ENCODE measurements at regions not wholly inside any gene's neighbourhood (a gene's known extent, or its start where the extent isn't known, plus 50 kb on each side); places are given as distances from the start of the nearest gene placed in this dataset.

- ChIA-PET CTCF (interaction anchor here (0.5 to 1.3 kb wide), 3 partner anchors 11 to 430 kb away, joined by 3 to 4 read pairs (median 3); no protein-coding TSS in a partner anchor), POLR2A (interaction anchor here (0.6 to 1.8 kb wide), 2 partner anchors 92 to 427 kb away, joined by 3 to 11 read pairs; partner anchors contain the start of gene GEMIN8)
- H3K4me1 ChIP-seq (ENCODE audit: control insufficient read depth, insufficient read depth, low read length): peaks cover 11% of the 10 kb centered on the region
- H3K9me3 ChIP-seq (ENCODE audit: control insufficient read depth, insufficient read depth, low read depth, low read length): no peaks in the 10 kb centered on the region
- H3K4me3 ChIP-seq (ENCODE audit: low read depth, low read length): peak overlapping the region; percentile 58
- TF ChIP-seq ZNF335 (tag by site-specific recombination; conservative IDR thresholded peaks at IDR 0.05) (peak; percentile 27), ZNF600 (tag by site-specific recombination; IDR thresholded peaks at IDR 0.05) (peak; percentile 75), SP2 (tag by site-specific recombination; IDR thresholded peaks at IDR 0.05) (no peak), PRDM6 (tag by site-specific recombination; IDR thresholded peaks at IDR 0.05) (peak; percentile 60), ZXDB (tag by site-specific recombination; IDR thresholded peaks at IDR 0.05) (peak; percentile 30; the same call in 1 of the 2 replicates), ZBTB20 (tag by site-specific recombination; IDR thresholded peaks at IDR 0.05) (peak; percentile 72; the same call in 1 of the 2 replicates), PRDM10 (tag by site-specific recombination; IDR thresholded peaks at IDR 0.05) (peak; percentile 69), PRDM1 (tag by site-specific recombination; IDR thresholded peaks at IDR 0.05) (peak; percentile 67)
- TF ChIP-seq, protein P1, sequence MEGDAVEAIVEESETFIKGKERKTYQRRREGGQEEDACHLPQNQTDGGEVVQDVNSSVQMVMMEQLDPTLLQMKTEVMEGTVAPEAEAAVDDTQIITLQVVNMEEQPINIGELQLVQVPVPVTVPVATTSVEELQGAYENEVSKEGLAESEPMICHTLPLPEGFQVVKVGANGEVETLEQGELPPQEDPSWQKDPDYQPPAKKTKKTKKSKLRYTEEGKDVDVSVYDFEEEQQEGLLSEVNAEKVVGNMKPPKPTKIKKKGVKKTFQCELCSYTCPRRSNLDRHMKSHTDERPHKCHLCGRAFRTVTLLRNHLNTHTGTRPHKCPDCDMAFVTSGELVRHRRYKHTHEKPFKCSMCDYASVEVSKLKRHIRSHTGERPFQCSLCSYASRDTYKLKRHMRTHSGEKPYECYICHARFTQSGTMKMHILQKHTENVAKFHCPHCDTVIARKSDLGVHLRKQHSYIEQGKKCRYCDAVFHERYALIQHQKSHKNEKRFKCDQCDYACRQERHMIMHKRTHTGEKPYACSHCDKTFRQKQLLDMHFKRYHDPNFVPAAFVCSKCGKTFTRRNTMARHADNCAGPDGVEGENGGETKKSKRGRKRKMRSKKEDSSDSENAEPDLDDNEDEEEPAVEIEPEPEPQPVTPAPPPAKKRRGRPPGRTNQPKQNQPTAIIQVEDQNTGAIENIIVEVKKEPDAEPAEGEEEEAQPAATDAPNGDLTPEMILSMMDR (tag by site-specific recombination; IDR thresholded peaks at IDR 0.05): no peak
- H3K27ac ChIP-seq (ENCODE audit: extremely low read depth, low read depth, low read length): peak overlapping the region; percentile 56; the same call in 1 of the 2 replicates
- H3K36me3 ChIP-seq (ENCODE audit: control insufficient read depth in 2 of 2, insufficient read depth in 1 of 2, low read length in 2 of 2): no peaks in the 10 kb centered on the region
Measured at GRCh38 chrX:13937370-13938050, 92.2 kb downstream of the GEMIN8 start.

DNA sequence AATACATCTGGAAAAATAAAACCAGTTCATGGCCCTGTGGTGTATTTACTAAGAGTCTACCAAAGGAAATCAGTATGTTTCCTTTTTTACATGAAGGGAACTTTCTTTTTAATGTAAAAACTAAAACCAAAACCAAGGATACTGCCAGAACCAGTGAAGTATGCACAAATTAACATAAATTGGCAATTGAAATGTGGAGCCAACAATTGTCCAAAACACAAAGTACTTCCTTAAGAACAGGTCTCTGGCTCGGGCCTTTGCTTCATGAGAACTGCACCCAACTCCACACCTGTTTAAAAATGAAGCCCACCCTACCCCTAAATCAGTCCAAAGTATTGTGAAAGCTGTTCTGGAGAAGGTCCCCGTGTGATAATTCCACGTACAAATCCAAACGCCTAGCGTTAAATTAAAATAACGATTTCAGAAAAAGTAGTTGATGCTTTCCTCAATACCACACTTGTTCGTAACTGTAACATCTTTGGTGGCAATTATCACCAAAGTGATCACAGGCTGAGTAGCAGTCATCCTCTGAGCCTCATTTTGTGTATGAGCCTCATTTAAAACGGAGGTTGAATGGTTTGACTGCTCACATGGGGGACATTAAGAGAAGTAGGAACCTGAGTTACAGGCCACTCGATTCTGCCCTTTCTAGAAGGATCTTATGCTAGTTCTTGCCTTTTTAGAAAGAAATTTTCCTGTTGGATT, 93.0 kb downstream of the GEMIN8 start:
- H3K27ac ChIP-seq (ENCODE audit: extremely low read depth, low read depth, low read length): no peak overlapping the region
- no peak overlapping the region for H3K4me3 ChIP-seq (ENCODE audit: low read depth, low read length)
- H3K9me3 ChIP-seq (ENCODE audit: control insufficient read depth, insufficient read depth, low read depth, low read length): no peaks in the 10 kb centered on the region
- H3K4me1 ChIP-seq (ENCODE audit: control insufficient read depth, insufficient read depth, low read length): peaks cover 11% of the 10 kb centered on the region
- ChIA-PET CTCF (no interaction called here), POLR2A (no interaction called here)
- H3K36me3 ChIP-seq (ENCODE audit: control insufficient read depth in 2 of 2, insufficient read depth in 1 of 2, low read length in 2 of 2): no peaks in the 10 kb centered on the region
- TF ChIP-seq ZNF280D (tag by site-specific recombination; IDR thresholded peaks at IDR 0.05): no peak
- no peak for TF ChIP-seq SP2 (tag by site-specific recombination; IDR thresholded peaks at IDR 0.05)
- no peak for TF ChIP-seq ZFP69B (tag by site-specific recombination; IDR thresholded peaks at IDR 0.05)
- TF ChIP-seq HOXA7 (CRISPR knock-in tag; IDR thresholded peaks at IDR 0.05; ENCODE audit: borderline replicate concordance): no peak
- TF ChIP-seq ZNF366 (tag by site-specific recombination; conservative IDR thresholded peaks at IDR 0.05): no peak
- TF ChIP-seq, protein P2, sequence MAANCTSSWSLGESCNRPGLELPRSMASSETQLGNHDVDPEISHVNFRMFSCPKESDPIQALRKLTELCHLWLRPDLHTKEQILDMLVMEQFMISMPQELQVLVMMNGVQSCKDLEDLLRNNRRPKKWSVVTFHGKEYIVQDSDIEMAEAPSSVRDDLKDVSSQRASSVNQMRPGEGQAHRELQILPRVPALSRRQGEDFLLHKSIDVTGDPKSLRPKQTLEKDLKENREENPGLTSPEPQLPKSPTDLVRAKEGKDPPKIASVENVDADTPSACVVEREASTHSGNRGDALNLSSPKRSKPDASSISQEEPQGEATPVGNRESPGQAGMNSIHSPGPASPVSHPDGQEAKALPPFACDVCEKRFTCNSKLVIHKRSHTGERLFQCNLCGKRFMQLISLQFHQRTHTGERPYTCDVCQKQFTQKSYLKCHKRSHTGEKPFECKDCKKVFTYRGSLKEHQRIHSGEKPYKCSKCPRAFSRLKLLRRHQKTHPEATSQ (tag by site-specific recombination; IDR thresholded peaks at IDR 0.05): no peak
- no peak for TF ChIP-seq ZNF350 (tag by site-specific recombination; IDR thresholded peaks at IDR 0.05)
- TF ChIP-seq ZBTB7A (tag by site-specific recombination; IDR thresholded peaks at IDR 0.05; ENCODE audit: low read depth): no peak
- no peak for TF ChIP-seq GLI4 (tag by site-specific recombination; IDR thresholded peaks at IDR 0.05)
- no peak for TF ChIP-seq ZBTB8A (tag by site-specific recombination; IDR thresholded peaks at IDR 0.05)
- no peak for TF ChIP-seq BCL11B (tag by site-specific recombination; IDR thresholded peaks at IDR 0.05; ENCODE audit: low read depth)
- TF ChIP-seq ZSCAN16 (tag by site-specific recombination; IDR thresholded peaks at IDR 0.05): no peak
- TF ChIP-seq ZNF138 (tag by site-specific recombination; IDR thresholded peaks at IDR 0.05; ENCODE audit: borderline replicate concordance): no peak
